Mucosa of stomach (tissue), 1 donor: ENCODE measurements at regions not wholly inside any gene's neighbourhood (a gene's known extent, or its start where the extent isn't known, plus 50 kb on each side); places are given as distances from the start of the nearest gene placed in this dataset.

ENCODE experiments used
- H3K27me3 ChIP-seq: one replicate; pipeline ENCODE4 v1.7.0; 2013; ENCODE audit warnings: mild to moderate bottlenecking, low read length; ENCODE audit not compliant: control insufficient read depth, insufficient read depth
- H3K36me3 ChIP-seq: one replicate; pipeline ENCODE4 v1.7.0; 2013; ENCODE audit warnings: low read length; ENCODE audit not compliant: control insufficient read depth, insufficient read depth
- H3K4me1 ChIP-seq: one replicate; pipeline ENCODE4 v1.7.0; 2013; ENCODE audit warnings: mild to moderate bottlenecking, low read length; ENCODE audit not compliant: control insufficient read depth, insufficient read depth
- H3K4me3 ChIP-seq: one replicate; pipeline ENCODE4 v1.7.0; 2013; ENCODE audit warnings: low read length
- H3K9ac ChIP-seq: one replicate; pipeline ENCODE4 v1.7.0; 2013; ENCODE audit warnings: mild to moderate bottlenecking, low read length, moderate library complexity
- H3K9me3 ChIP-seq: one replicate; pipeline ENCODE4 v1.7.0; 2013; ENCODE audit warnings: mild to moderate bottlenecking, low read length, moderate library complexity; ENCODE audit not compliant: control insufficient read depth
- donor health status: Pancreatic carcinoma.

DNA sequence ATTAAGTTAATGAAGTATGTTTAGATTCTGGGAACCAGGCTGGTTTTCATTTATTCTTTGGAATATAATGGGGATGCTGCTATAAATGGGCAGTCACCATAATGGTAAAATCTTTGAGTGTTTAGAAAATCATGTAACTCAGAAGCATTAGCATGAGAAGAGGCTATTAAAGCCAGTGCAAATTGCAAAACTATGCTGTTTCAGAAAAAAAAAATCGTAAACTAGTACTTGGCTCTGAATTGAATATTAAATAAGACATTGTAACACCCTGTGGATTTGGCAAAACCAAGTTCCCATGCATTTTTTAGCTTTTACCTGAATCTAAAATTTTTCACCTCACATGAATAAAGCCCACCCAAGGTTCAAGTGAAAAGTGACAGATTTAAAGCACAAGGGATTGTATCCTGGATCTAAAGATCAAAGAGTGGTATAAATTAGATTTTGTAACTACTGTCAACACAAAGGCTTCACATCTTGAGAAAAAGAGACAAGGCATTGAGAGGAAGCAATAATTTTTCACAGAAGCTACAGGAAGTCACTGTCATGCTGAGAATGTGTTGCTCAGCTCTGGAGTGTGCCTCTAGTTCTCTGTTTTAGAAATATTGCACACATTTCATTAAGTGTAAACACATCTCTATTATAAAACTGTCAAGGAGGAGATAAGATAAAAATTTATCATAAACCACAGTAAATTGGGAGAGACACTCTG lies 142.2 kb downstream of the ABCA8 start:
- Histone ChIP-seq H3K27me3 (no peaks in the 10 kb centered on the region), H3K9me3 (no peaks in the 10 kb centered on the region), H3K9ac (no peak overlapping the region), H3K4me3 (no peak overlapping the region), H3K36me3 (no peaks in the 10 kb centered on the region), H3K4me1 (no peaks in the 10 kb centered on the region)

DNA sequence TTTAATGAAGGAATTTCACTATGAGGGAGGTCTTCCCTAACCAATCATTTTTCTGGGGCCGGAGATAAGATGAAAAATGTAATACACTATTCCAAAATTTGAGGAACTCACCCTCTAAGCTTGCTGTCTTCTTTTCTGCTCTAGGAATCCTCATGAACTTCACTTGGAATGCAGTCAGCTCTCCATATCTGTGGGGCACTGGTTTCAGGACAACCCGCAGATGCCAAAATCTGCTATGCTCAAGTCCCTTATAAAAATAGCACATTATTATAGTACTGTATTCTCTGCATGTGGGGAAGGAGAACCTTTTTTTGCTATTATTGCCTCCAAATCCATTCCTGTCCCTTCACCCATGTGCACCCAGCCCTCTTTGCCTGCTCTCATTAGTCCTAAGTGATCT lies 146.0 kb downstream of the ABCA8 start:
- H3K36me3 ChIP-seq = no peaks in the 10 kb centered on the region
- H3K4me1 ChIP-seq = no peaks in the 10 kb centered on the region
- no peak overlapping the region for H3K9ac ChIP-seq
- no peaks in the 10 kb centered on the region for H3K9me3 ChIP-seq
- no peaks in the 10 kb centered on the region for H3K27me3 ChIP-seq
- H3K4me3 ChIP-seq = no peak overlapping the region

DNA sequence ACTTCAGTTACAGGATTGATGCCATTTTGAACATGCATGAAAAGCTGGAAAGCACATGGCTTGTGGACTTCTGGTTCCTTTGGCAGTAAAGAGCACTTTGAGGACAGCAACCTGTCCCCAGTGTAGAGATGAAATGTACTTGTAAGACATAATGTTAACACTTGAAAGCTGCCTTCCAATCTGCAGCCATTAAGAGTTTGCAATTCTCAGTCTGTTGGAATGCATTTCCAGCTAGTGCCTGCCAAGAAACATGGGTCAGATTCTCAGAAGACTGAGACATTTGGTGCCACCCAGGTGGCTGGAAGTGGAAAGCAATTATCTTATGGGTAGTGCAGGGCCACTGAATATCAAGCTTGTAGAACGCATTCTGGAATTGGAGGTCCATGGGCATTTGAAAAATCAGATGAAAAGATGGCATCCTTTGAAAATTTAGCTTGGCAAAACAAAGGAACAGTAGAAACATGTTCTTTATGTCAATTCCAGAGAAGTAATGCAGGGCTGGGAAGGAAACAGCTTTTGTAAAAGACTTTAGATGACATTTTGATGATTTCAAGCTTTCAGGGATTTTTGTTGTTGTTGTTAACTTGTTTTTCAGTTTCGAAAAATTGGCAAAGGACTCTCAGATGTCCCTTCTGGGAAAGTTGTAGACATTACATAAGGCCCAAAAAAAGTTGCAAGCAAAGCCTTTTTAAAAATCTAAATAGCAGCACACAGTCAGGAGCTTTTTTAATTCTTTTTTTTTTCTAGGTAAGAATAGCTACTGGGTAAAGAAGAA lies 147.0 kb downstream of the ABCA8 start:
- no peaks in the 10 kb centered on the region for H3K4me1 ChIP-seq
- H3K27me3 ChIP-seq = no peaks in the 10 kb centered on the region
- H3K9me3 ChIP-seq = no peaks in the 10 kb centered on the region
- no peak overlapping the region for H3K9ac ChIP-seq
- H3K36me3 ChIP-seq = no peaks in the 10 kb centered on the region
- H3K4me3 ChIP-seq = no peak overlapping the region

- Histone ChIP-seq H3K9ac (no peak overlapping the region), H3K4me3 (no peak overlapping the region), H3K4me1 (no peaks in the 10 kb centered on the region), H3K9me3 (no peaks in the 10 kb centered on the region), H3K36me3 (no peaks in the 10 kb centered on the region), H3K27me3 (no peaks in the 10 kb centered on the region)
Observed at GRCh38 chr17:68805609-68806008, 149.6 kb downstream of the ABCA8 start.

- Histone ChIP-seq H3K4me3 (no peak overlapping the region), H3K4me1 (no peaks in the 10 kb centered on the region), H3K9ac (no peak overlapping the region), H3K27me3 (no peaks in the 10 kb centered on the region), H3K36me3 (no peaks in the 10 kb centered on the region), H3K9me3 (no peaks in the 10 kb centered on the region)
Observed at GRCh38 chr17:68804777-68805520, 150.2 kb downstream of the ABCA8 start.

- no peaks in the 10 kb centered on the region for H3K36me3 ChIP-seq
Observed at GRCh38 chr17:68803164-68803929, 151.8 kb downstream of the ABCA8 start.

DNA sequence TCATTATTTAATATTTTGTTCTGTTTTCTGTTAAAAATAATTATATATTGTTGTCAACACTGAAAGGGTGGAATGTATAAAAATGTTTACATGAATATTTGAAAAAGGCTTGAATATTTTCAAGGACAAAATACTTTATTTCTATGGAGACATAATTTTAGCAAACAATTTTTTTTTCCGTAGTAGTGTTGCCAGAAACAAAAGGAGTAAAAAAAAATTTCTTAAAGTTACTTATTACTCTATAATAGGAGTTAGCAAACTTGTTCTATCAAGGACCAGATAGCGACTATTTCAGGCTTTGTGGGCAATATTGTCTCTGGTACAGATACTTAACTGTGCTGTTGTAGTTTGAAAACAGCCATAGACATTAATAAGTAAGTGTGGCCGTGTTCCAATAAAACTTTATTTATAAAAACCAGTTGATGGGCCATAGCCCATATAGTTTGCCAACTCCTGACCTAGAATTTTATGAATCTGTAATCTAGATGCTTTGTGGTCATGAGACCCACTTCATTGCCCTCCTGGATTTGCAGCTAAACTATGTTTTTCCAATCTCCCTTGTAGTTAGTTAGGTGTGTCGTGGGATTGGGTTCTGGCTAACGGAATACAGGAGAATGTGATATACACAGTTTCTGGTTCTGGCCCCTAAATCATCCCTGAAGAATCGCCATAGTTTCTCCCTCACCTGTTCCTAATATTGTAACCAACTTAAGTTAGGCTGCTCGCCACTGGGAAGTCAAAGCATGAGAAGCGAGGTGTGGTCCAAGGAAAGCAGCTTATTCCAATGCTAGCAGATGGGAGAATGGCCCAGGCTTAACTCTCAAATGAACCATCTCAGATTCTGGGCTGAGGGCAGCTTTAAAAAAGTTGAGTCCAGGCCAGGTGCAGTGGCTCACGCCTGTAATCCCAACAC lies 153.6 kb downstream of the ABCA8 start:
- H3K4me3 ChIP-seq = no peak overlapping the region
- no peaks in the 10 kb centered on the region for H3K4me1 ChIP-seq
- H3K9me3 ChIP-seq = no peaks in the 10 kb centered on the region
- H3K27me3 ChIP-seq = no peaks in the 10 kb centered on the region
- no peak overlapping the region for H3K9ac ChIP-seq
- no peaks in the 10 kb centered on the region for H3K36me3 ChIP-seq

More at GRCh38 chr17:68803164-68803929, 151.8 kb downstream of the ABCA8 start:
- Histone ChIP-seq H3K9me3 (no peaks in the 10 kb centered on the region), H3K9ac (no peak overlapping the region), H3K27me3 (no peaks in the 10 kb centered on the region), H3K4me1 (no peaks in the 10 kb centered on the region), H3K4me3 (no peak overlapping the region)

DNA sequence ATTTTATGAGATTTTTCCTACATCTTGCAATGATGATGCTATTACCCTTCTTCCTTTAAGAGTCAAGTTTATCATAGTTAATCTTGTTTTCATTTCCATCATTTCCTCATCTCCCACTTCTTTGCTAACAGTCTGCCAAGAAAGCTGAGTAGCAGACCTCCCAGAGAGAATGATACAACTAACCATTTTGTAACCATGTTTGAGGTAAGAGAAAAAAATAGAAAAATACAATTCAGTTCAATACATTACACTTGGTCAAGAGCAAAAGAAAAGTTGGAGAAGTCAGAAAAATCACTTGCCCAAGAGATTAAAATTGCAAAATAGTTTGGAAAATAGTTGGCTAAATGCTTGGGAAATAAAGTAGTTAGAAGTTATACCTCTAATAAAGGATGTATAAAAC lies 154.4 kb downstream of the ABCA8 start:
- no peak overlapping the region for H3K4me3 ChIP-seq
- H3K4me1 ChIP-seq = no peaks in the 10 kb centered on the region
- H3K9me3 ChIP-seq = no peaks in the 10 kb centered on the region
- H3K9ac ChIP-seq = no peak overlapping the region
- no peaks in the 10 kb centered on the region for H3K36me3 ChIP-seq
- H3K27me3 ChIP-seq = no peaks in the 10 kb centered on the region

- Histone ChIP-seq H3K4me1 (peaks cover 18% of the 10 kb centered on the region), H3K36me3 (no peaks in the 10 kb centered on the region), H3K4me3 (no peak overlapping the region), H3K9me3 (no peaks in the 10 kb centered on the region), H3K27me3 (no peaks in the 10 kb centered on the region), H3K9ac (peak overlapping the region; percentile 54)
Observed at GRCh38 chr17:68794636-68795434, 160.4 kb downstream of the ABCA8 start.

GRCh38 chr17:68792873-68793272 lies 162.3 kb downstream of the ABCA8 start:
- Histone ChIP-seq H3K27me3 (no peaks in the 10 kb centered on the region), H3K9me3 (no peaks in the 10 kb centered on the region), H3K9ac (no peak overlapping the region), H3K4me3 (no peak overlapping the region), H3K36me3 (no peaks in the 10 kb centered on the region), H3K4me1 (peaks cover 18% of the 10 kb centered on the region)
